ENCODE measurements at regions not wholly inside any gene's neighbourhood (a gene's known extent, or its start where the extent isn't known, plus 50 kb on each side); places are given as distances from the start of the nearest gene placed in this dataset.
"Not testable (repeated sequence)": the region's sequence is repeated elsewhere in the genome, so short reads cannot be mapped to it uniquely, and the experiment has no call there.

DNA sequence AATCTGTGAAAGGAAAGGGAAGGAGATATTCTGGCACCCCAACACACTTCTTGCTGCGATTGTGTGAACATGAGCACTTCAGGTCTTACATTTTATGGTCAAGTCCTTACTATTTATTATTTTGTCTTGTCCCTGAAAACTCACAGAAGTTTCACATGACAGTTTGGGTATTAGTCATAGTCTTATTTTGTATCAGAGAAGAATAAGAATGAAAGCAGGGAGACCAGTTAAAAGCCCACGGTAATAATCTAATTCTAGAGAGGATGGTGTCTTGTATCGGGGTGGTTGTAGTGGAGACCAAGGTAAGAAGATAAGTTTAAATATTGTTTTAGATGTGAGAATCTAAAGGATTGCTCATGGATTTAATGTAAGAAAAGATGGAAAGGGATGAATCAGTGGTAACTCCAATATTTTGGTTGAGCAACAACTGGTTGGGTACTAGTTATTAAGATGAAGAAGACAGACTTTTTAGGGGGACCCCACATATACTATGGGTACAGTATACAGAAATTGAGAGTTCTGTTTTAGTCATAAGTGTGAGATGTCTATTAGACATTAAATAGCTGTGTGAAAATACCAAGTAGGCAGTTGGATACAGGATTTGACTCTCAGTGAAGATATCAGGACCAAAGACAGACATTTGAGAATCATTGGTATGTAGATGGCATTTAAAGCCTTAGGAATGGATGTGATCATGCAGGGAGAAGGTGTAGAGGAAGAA, 227.6 kb downstream of the MFSD1 start:
- CTCF ChIA-PET, result no interaction called here
- Mint-ChIP-seq H3K27ac (no peak overlapping the region), H3K36me3 (ENCODE audit: low read depth) (no peaks in the 10 kb centered on the region), H3K4me3 (no peak overlapping the region), H3K9me3 (peaks cover 10% of the 10 kb centered on the region), H3K4me1 (ENCODE audit: low read depth) (no peaks in the 10 kb centered on the region), H3K27me3 (ENCODE audit: low read depth) (no peaks in the 10 kb centered on the region)
- intact Hi-C loops (cut with micrococcal nuclease), result no loop called here
- DNase-seq, result no peak

DNA sequence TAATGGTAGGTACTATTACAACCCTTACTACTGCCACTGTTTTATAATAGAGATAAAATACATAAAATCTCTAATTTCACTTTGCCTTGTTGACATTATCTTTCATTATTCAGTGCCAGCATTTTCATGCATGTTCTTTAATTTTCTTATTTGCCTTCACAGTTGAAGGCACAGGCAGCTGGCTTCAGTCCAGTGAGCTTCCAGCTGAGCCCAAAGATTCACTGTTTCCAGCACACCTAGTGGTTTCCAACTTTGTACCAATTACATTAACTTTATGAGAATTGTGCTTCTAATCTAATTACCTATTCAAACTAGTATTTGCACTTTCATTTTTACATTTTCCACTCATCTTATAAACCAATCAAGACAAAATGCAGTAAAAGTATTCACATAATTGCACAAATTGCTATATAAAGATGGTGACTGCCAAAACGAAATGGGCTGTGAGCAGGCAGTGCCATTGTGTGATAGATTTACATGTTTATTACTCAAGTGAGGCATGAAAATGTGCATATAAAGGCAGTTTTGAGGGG, 228.3 kb downstream of the MFSD1 start:
- H3K4me3 Mint-ChIP-seq, result no peak overlapping the region
- intact Hi-C loops (cut with micrococcal nuclease), result no loop called here
- CTCF ChIA-PET, result no interaction called here
- H3K27me3 Mint-ChIP-seq (ENCODE audit: low read depth), result no peaks in the 10 kb centered on the region
- DNase-seq, result no peak
- H3K36me3 Mint-ChIP-seq (ENCODE audit: low read depth), result no peaks in the 10 kb centered on the region
- H3K27ac Mint-ChIP-seq, result no peak overlapping the region
- peaks cover 10% of the 10 kb centered on the region for H3K9me3 Mint-ChIP-seq
- no peaks in the 10 kb centered on the region for H3K4me1 Mint-ChIP-seq (ENCODE audit: low read depth)

DNA sequence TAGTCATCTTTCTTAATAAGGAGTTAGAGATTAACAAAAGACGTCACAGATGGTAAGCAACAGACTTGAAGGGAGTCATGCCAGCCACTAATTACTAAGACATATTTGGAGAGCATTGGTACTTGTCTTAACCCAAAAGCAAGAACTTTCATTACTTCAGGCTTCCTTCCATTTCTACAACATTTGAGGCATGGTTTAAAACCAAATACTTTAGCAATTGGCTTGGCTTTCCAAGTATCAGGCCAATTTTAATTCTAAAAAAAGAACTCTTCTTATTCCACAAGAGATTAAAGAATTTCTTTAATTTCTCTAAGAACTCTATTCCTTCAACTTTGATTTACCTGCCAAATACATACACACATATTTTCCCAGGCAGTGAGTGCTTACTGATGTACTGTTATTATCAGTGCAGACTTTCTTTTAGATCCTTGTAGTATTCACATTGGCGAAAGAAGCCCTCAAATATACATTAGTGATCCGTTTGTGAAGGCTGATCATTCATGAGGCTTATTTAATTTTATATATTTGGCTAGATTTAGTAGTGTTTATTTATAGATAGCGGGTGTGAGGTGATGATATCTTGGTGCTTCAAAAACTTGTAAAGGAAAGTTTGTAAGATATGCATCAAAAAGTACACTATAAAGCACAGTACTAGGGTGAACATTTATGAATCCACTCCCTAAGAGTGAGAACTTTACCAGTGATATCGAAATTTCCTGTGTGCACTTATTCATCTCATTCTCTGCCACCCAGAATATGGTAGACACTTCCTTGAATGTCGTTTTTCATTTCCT, 229.2 kb downstream of the MFSD1 start:
- no peak overlapping the region for H3K27ac Mint-ChIP-seq
- no peaks in the 10 kb centered on the region for H3K36me3 Mint-ChIP-seq (ENCODE audit: low read depth)
- DNase-seq, result no peak
- CTCF ChIA-PET, result no interaction called here
- no peaks in the 10 kb centered on the region for H3K27me3 Mint-ChIP-seq (ENCODE audit: low read depth)
- no peak overlapping the region for H3K4me3 Mint-ChIP-seq
- H3K9me3 Mint-ChIP-seq, result peaks cover 10% of the 10 kb centered on the region
- intact Hi-C loops (cut with micrococcal nuclease), result no loop called here
- H3K4me1 Mint-ChIP-seq (ENCODE audit: low read depth), result no peaks in the 10 kb centered on the region

DNA sequence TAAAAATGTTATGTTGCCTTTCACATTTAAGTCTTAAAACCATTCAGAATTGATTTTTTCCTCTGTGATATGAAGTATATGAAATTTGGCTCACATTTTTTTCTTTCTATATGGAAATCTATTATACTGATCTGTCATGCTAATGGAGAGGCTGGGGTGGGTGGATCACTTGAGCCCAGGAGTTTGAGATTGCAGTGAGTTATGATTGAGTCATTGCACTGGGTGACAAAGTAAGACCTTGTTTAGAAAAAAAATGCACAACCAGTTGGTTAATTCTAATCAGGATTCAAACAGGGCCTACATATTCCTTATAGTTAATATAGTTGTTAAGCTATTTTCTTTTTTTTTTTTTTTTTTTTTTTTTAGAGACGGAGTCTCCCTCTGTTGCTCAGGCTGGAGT, 230.5 kb downstream of the MFSD1 start:
- no peaks in the 10 kb centered on the region for H3K27me3 Mint-ChIP-seq (ENCODE audit: low read depth)
- H3K9me3 Mint-ChIP-seq, result peaks cover 10% of the 10 kb centered on the region
- no peaks in the 10 kb centered on the region for H3K36me3 Mint-ChIP-seq (ENCODE audit: low read depth)
- no peaks in the 10 kb centered on the region for H3K4me1 Mint-ChIP-seq (ENCODE audit: low read depth)
- H3K27ac Mint-ChIP-seq, result no peak overlapping the region
- intact Hi-C loops (cut with micrococcal nuclease), result no loop called here
- CTCF ChIA-PET, result no interaction called here
- no peak overlapping the region for H3K4me3 Mint-ChIP-seq
- no peak for DNase-seq

DNA sequence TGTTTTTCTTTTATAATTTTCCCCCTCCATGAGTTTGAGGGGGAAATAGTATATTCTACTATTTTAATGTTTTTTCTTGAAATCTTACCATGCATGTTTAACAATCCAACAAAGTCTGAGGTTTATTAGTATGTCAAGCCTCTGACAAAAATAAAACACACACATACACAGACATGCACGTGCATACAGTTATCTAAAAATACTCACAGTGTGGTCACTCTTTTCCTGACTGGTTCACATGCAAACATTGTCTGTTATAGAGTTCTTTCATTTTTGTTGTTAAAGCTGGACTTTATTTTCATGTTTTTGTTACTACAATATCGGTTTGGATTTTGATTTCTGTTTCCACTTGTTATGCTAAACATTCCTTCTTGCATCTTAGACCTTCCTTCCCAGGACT, 236.6 kb downstream of the MFSD1 start:
- H3K4me3 Mint-ChIP-seq, result no peak overlapping the region
- H3K27me3 Mint-ChIP-seq (ENCODE audit: low read depth), result no peaks in the 10 kb centered on the region
- H3K4me1 Mint-ChIP-seq (ENCODE audit: low read depth), result no peaks in the 10 kb centered on the region
- no peak for DNase-seq
- intact Hi-C loops (cut with micrococcal nuclease), result no loop called here
- CTCF ChIA-PET, result no interaction called here
- H3K9me3 Mint-ChIP-seq, result peaks cover 7% of the 10 kb centered on the region
- H3K27ac Mint-ChIP-seq, result no peak overlapping the region
- no peaks in the 10 kb centered on the region for H3K36me3 Mint-ChIP-seq (ENCODE audit: low read depth)

DNA sequence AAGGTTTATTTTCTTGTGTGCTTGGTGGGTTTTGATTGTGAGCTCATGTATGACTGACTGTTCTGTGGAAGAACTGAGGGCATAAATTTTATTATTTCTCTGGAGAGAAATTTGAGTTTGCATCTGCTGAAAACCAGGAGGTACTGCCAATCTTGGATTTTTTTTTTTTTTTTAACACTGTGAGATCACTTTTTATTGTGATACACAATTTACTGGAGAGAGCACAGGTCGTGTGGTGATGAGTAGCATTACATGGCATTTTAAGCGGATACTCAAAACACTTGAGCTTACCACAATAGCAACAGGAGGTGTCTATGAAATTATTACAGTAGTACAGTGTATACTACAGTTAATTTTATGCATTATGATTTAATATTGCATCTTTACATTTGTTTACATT, 237.4 kb downstream of the MFSD1 start:
- intact Hi-C loops (cut with micrococcal nuclease), result no loop called here
- H3K4me1 Mint-ChIP-seq (ENCODE audit: low read depth), result no peaks in the 10 kb centered on the region
- CTCF ChIA-PET, result interaction anchor here (0.6 kb wide), 1 partner anchor 475 kb away, joined by 4 read pairs; no protein-coding TSS in a partner anchor
- DNase-seq, result no peak
- H3K9me3 Mint-ChIP-seq, result peaks cover 3% of the 10 kb centered on the region
- no peak overlapping the region for H3K27ac Mint-ChIP-seq
- no peaks in the 10 kb centered on the region for H3K27me3 Mint-ChIP-seq (ENCODE audit: low read depth)
- no peaks in the 10 kb centered on the region for H3K36me3 Mint-ChIP-seq (ENCODE audit: low read depth)
- no peak overlapping the region for H3K4me3 Mint-ChIP-seq

DNA sequence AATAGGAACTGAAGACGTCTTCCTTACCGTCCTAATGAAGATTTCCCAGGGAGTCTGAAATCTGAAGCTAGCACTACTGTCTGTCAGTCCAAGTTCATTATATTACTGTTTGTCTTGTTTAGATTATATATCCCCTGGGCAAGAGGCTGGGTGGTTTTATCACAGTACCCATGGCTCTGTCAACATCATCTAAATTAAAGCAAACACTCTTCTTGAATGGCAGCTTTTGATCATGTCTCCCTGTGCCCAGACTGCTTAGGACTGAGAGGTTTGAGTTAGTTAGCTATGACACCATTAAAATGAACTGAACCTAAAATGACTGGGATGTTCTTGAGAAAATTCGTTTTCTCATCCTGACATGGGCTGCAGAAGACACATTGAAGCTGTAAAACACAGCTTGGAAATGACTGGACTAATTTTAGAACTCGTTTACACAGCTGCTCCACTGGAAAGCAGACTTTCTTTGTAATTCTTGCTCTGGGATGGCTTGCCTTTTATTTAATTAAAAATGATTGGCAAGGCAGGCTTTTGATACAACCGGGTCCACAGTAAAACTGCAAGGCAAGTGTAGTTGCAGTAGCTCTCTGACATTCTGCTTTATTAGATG, 243.5 kb downstream of the MFSD1 start:
- CTCF ChIA-PET, result no interaction called here
- intact Hi-C loops (cut with micrococcal nuclease), result no loop called here
- Mint-ChIP-seq H3K4me3 (no peak overlapping the region), H3K4me1 (ENCODE audit: low read depth) (no peaks in the 10 kb centered on the region), H3K27me3 (ENCODE audit: low read depth) (no peaks in the 10 kb centered on the region), H3K27ac (no peak overlapping the region), H3K9me3 (no peaks in the 10 kb centered on the region), H3K36me3 (ENCODE audit: low read depth) (no peaks in the 10 kb centered on the region)
- no peak for DNase-seq

DNA sequence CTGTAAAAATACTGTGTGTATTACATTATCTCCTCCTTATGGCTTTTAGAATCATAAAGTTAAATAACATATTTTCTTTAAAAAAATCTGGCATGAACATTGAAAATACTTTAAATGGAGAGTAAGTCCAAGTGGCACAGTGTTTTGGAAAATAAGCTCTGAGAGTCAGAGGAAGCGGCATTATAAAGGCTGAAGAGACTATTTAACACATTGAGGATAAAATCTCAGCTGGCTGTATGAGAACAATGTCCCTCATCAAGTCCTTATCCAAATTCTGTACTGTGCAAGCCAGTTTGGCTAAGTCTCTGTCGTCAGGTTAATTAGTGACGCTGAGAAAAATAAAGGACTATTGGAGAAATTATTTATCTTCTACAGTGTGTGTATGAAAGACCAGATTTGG, 245.5 kb downstream of the MFSD1 start:
- Mint-ChIP-seq H3K4me3 (no peak overlapping the region), H3K27ac (no peak overlapping the region), H3K27me3 (ENCODE audit: low read depth) (no peaks in the 10 kb centered on the region), H3K4me1 (ENCODE audit: low read depth) (no peaks in the 10 kb centered on the region), H3K36me3 (ENCODE audit: low read depth) (no peaks in the 10 kb centered on the region), H3K9me3 (no peaks in the 10 kb centered on the region)
- CTCF ChIA-PET, result interaction anchor here (0.7 kb wide), 1 partner anchor 995 kb away, joined by 3 read pairs; no protein-coding TSS in a partner anchor
- no peak for DNase-seq
- intact Hi-C loops (cut with micrococcal nuclease), result no loop called here

DNA sequence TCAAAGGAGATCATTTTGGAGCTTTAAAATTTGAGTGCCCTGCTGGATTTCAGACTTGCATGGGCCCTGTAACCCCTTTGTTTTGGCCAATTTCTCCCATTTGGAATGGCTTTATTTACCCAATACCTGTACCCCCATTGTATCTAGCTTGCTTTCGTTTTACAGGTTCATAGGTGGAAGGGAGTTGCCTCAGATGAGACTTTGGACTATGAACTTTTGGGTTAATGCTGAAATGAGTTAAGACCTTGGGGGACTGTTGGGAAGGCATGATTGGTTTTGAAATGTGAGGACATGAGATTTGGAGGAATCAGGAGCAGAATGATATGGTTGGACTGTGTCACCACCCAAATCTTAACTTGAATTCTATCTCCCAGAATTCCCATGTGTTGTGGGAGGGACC, 250.6 kb downstream of the MFSD1 start:
- H3K4me3 Mint-ChIP-seq; H3K27ac Mint-ChIP-seq; DNase-seq; intact Hi-C loops (cut with micrococcal nuclease); H3K4me1 Mint-ChIP-seq (ENCODE audit: low read depth); H3K36me3 Mint-ChIP-seq (ENCODE audit: low read depth); H3K9me3 Mint-ChIP-seq; H3K27me3 Mint-ChIP-seq (ENCODE audit: low read depth); CTCF ChIA-PET: not testable (repeated sequence)

DNA sequence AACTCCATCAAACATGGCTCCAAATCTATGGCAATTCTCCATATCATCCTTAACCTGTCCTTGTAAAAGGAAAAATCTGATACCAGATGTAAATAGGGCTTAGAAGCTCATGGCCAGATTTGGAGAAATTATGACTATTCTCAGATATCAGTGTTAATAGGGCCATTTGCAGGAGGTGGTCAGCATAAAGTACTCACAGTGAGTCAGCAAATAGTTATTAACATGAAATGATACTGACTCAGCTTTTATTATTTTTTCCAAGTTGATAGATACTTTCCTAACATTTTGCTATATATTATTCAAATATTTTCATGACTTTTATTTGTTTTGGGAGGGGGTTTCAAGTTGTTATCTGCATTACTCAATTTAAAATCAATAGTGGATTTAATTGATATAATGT, 255.8 kb downstream of the MFSD1 start:
- Mint-ChIP-seq H3K9me3 (peaks cover 3% of the 10 kb centered on the region), H3K36me3 (ENCODE audit: low read depth) (no peaks in the 10 kb centered on the region), H3K27ac (no peak overlapping the region), H3K27me3 (ENCODE audit: low read depth) (peaks cover 4% of the 10 kb centered on the region), H3K4me3 (no peak overlapping the region), H3K4me1 (ENCODE audit: low read depth) (no peaks in the 10 kb centered on the region)
- intact Hi-C loops (cut with micrococcal nuclease), result no loop called here
- CTCF ChIA-PET, result no interaction called here
- DNase-seq, result no peak

DNA sequence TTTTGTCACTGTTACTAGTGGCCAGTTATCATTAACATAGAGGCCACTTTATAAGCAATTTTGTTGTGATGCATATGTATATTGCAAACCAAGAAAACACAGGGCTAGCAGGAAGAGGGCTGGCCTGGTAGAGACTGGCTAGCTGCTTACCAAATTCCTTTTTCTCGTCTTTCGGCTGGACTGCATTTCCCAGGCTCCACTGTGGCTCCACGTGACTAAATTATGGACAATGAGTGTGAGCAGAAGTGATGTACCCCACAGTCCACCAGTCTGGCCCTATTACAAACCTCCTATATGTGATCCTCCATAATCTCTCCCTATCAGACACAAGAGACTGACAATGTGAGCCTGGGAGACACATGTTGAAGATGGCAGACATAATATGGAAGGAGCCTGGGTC, 257.0 kb downstream of the MFSD1 start:
- Mint-ChIP-seq H3K9me3 (peaks cover 3% of the 10 kb centered on the region), H3K27ac (no peak overlapping the region), H3K4me3 (no peak overlapping the region), H3K27me3 (ENCODE audit: low read depth) (peaks cover 4% of the 10 kb centered on the region), H3K4me1 (ENCODE audit: low read depth) (no peaks in the 10 kb centered on the region), H3K36me3 (ENCODE audit: low read depth) (no peaks in the 10 kb centered on the region)
- DNase-seq, result no peak
- CTCF ChIA-PET, result no interaction called here
- intact Hi-C loops (cut with micrococcal nuclease), result no loop called here

DNA sequence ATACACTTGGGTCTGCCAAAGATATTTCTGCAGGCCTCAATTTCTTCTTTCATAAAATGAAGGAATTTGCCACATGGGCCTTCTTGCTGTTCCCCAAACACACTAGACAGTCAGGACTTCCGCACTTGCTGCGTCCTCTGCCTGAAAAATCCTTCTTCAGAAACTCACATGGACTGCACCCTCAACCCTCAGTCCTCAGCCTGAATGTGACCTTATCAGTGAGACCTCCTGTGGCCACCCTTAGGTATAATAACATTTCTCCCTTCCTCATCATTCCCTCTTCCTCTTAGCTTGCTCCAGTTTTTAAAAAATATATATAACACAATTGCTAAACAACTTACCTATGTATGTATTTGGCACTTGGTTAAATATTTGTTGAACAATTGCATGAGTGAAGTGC, 257.5 kb downstream of the MFSD1 start:
- H3K36me3 Mint-ChIP-seq (ENCODE audit: low read depth), result no peaks in the 10 kb centered on the region
- CTCF ChIA-PET, result interaction anchor here (0.7 kb wide), 1 partner anchor 307 kb away, joined by 3 read pairs; no protein-coding TSS in a partner anchor
- peaks cover 4% of the 10 kb centered on the region for H3K27me3 Mint-ChIP-seq (ENCODE audit: low read depth)
- DNase-seq, result no peak
- H3K9me3 Mint-ChIP-seq, result peaks cover 3% of the 10 kb centered on the region
- H3K4me3 Mint-ChIP-seq, result no peak overlapping the region
- intact Hi-C loops (cut with micrococcal nuclease), result no loop called here
- H3K27ac Mint-ChIP-seq, result no peak overlapping the region
- H3K4me1 Mint-ChIP-seq (ENCODE audit: low read depth), result no peaks in the 10 kb centered on the region
